WTC11 (cell line): ENCODE measurements at regions not wholly inside any gene's neighbourhood (a gene's known extent, or its start where the extent isn't known, plus 50 kb on each side); places are given as distances from the start of the nearest gene placed in this dataset.

Experiments used
- KAT7 ChIP-seq: sonication (generic); formaldehyde crosslinking; IDR thresholded peaks from 2 replicates; pipeline ENCODE4 v1.8.1; 2023; ENCODE audit warnings: missing genetic modification reagents, mild to moderate bottlenecking, borderline replicate concordance
- NFYB ChIP-seq: sonication (generic); formaldehyde crosslinking; conservative IDR thresholded peaks from 2 replicates; pipeline ENCODE4 v1.8.0; 2022; ENCODE audit warnings: low read depth, missing genetic modification reagents
- TF ChIP-seq, protein P1 (sequence below): sonication (generic); formaldehyde crosslinking; IDR thresholded peaks from 2 replicates; pipeline ENCODE4 v1.8.1; 2022; ENCODE audit warnings: mild to moderate bottlenecking, missing genetic modification reagents, moderate library complexity, borderline replicate concordance
- TF ChIP-seq, protein P2 (sequence below): sonication (generic); formaldehyde crosslinking; IDR thresholded peaks from 2 replicates; pipeline ENCODE4 v1.8.1; 2023; ENCODE audit warnings: mild to moderate bottlenecking, missing genetic modification reagents, moderate library complexity
- TF ChIP-seq, protein P3 (sequence below): fragments of 200-600 bp; IDR thresholded peaks from 2 replicates; pipeline ENCODE4 v1.8.0; 2022; ENCODE audit warnings: antibody characterized with exemption
- TF ChIP-seq, protein P4 (sequence below): sonication (generic); formaldehyde crosslinking; conservative IDR thresholded peaks from 2 replicates; pipeline ENCODE4 v1.8.1; 2022; ENCODE audit warnings: mild to moderate bottlenecking, missing genetic modification reagents
- TF ChIP-seq, protein P5 (sequence below): sonication (generic); formaldehyde crosslinking; IDR thresholded peaks from 2 replicates; pipeline ENCODE4 v1.8.1; 2022; ENCODE audit warnings: low read depth, missing genetic modification reagents, borderline replicate concordance
- TF ChIP-seq, protein P6 (sequence below): sonication (generic); formaldehyde crosslinking; IDR thresholded peaks from 2 replicates; pipeline ENCODE4 v1.8.0; 2022; ENCODE audit warnings: mild to moderate bottlenecking, missing genetic modification reagents

DNA sequence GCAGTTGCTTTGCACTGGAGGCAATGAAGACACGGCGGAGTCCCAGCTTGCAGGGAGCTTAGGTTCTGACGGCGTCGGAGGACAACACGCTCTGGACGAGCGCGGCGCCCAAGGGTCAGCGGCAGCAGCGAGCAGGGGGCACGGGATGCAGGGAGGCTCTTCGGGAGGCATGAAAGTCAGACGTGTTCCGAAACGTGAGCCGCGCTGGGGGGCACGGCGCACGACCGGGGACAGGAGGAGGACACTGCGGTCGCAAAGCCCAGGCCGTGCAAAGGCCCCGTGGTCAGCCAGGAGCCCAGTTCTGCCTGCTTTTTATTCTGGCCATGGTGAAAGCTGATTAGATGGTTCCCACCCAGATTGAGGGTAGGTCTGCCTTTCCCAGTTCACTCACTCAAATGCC lies 294.6 kb downstream of the SNAPC1 start:
- TF ChIP-seq, protein P1, sequence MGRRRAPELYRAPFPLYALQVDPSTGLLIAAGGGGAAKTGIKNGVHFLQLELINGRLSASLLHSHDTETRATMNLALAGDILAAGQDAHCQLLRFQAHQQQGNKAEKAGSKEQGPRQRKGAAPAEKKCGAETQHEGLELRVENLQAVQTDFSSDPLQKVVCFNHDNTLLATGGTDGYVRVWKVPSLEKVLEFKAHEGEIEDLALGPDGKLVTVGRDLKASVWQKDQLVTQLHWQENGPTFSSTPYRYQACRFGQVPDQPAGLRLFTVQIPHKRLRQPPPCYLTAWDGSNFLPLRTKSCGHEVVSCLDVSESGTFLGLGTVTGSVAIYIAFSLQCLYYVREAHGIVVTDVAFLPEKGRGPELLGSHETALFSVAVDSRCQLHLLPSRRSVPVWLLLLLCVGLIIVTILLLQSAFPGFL (CRISPR knock-in tag) = no peak
- TF ChIP-seq, protein P2, sequence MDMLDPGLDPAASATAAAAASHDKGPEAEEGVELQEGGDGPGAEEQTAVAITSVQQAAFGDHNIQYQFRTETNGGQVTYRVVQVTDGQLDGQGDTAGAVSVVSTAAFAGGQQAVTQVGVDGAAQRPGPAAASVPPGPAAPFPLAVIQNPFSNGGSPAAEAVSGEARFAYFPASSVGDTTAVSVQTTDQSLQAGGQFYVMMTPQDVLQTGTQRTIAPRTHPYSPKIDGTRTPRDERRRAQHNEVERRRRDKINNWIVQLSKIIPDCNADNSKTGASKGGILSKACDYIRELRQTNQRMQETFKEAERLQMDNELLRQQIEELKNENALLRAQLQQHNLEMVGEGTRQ = no peak
- TF ChIP-seq, protein P3, sequence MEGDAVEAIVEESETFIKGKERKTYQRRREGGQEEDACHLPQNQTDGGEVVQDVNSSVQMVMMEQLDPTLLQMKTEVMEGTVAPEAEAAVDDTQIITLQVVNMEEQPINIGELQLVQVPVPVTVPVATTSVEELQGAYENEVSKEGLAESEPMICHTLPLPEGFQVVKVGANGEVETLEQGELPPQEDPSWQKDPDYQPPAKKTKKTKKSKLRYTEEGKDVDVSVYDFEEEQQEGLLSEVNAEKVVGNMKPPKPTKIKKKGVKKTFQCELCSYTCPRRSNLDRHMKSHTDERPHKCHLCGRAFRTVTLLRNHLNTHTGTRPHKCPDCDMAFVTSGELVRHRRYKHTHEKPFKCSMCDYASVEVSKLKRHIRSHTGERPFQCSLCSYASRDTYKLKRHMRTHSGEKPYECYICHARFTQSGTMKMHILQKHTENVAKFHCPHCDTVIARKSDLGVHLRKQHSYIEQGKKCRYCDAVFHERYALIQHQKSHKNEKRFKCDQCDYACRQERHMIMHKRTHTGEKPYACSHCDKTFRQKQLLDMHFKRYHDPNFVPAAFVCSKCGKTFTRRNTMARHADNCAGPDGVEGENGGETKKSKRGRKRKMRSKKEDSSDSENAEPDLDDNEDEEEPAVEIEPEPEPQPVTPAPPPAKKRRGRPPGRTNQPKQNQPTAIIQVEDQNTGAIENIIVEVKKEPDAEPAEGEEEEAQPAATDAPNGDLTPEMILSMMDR = no peak
- TF ChIP-seq, protein P4, sequence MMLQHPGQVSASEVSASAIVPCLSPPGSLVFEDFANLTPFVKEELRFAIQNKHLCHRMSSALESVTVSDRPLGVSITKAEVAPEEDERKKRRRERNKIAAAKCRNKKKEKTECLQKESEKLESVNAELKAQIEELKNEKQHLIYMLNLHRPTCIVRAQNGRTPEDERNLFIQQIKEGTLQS (CRISPR knock-in tag) = no peak
- TF ChIP-seq, protein P5, sequence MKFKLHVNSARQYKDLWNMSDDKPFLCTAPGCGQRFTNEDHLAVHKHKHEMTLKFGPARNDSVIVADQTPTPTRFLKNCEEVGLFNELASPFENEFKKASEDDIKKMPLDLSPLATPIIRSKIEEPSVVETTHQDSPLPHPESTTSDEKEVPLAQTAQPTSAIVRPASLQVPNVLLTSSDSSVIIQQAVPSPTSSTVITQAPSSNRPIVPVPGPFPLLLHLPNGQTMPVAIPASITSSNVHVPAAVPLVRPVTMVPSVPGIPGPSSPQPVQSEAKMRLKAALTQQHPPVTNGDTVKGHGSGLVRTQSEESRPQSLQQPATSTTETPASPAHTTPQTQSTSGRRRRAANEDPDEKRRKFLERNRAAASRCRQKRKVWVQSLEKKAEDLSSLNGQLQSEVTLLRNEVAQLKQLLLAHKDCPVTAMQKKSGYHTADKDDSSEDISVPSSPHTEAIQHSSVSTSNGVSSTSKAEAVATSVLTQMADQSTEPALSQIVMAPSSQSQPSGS (CRISPR knock-in tag) = no peak
- TF ChIP-seq NFYB (CRISPR knock-in tag) (no peak), KAT7 (CRISPR knock-in tag) (no peak)
- TF ChIP-seq, protein P6, sequence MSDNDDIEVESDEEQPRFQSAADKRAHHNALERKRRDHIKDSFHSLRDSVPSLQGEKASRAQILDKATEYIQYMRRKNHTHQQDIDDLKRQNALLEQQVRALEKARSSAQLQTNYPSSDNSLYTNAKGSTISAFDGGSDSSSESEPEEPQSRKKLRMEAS (CRISPR knock-in tag) = no peak
